Caco-2 (cell line): ENCODE measurements at regions not wholly inside any gene's neighbourhood (a gene's known extent, or its start where the extent isn't known, plus 50 kb on each side); places are given as distances from the start of the nearest gene placed in this dataset.
A peak's percentile ranks its signal among the peaks of the same experiment; 100 is the strongest.

Experiments used
- BruUV-seq: library from RNA; stranded (reverse); fragments of 400-500 nt; replicated peaks from 2 replicates; lab custom pipeline; 2021; lab: Mats Ljungman, UMichigan
- CTCF ChIA-PET: fragments of 300-600 bp; sonication (Branson Sonifier 250); formaldehyde crosslinking; loops from one replicate; lab custom pipeline; 2022; ENCODE audit warnings: antibody characterized with exemption; lab: Charles Lee
- POLR2A ChIA-PET: fragments of 300-600 bp; sonication (Branson Sonifier 250); formaldehyde crosslinking; loops from one replicate; lab custom pipeline; 2022; ENCODE audit warnings: antibody characterized with exemption; lab: Charles Lee
- DNase-seq, 2 experiments: peaks; one replicate each; pipeline versions ENCODE4 v3.0.0 to v3.0.0-alpha.2; 2020 to 2022
- H3K27me3 ChIP-seq: replicated peaks from 2 replicates; pipeline ENCODE4 v1.6.0; 2011; ENCODE audit warnings: low read length; ENCODE audit not compliant: control insufficient read depth, insufficient read depth
- H3K36me3 ChIP-seq: 2 replicates; pipeline ENCODE4 v1.5.1; 2011; ENCODE audit warnings: low read length; ENCODE audit not compliant: control insufficient read depth, insufficient read depth
- H3K4me1 ChIP-seq: fragments of 250-450 bp; sonication (Bioruptor Pico); 2 replicates; pipeline ENCODE4 v1.5.1; 2020; ENCODE audit warnings: mild to moderate bottlenecking
- H3K4me3 ChIP-seq: 2 replicates; pipeline ENCODE4 v1.5.1; 2011; ENCODE audit warnings: low read depth, mild to moderate bottlenecking, control low read depth, low read length
- H3K9me3 ChIP-seq: fragments of 250-450 bp; sonication (Bioruptor Pico); 2 replicates; pipeline ENCODE4 v1.5.1; 2020; ENCODE audit warnings: mild to moderate bottlenecking, moderate library complexity
- H3K27ac Mint-ChIP-seq: one replicate; pipeline ENCODE4 v1.8.0; 2022; ENCODE audit warnings: mixed read lengths; ENCODE audit not compliant: unreplicated experiment
- H3K27me3 Mint-ChIP-seq: one replicate; pipeline ENCODE4 v1.8.0; 2022; ENCODE audit warnings: mixed read lengths; ENCODE audit not compliant: insufficient read depth, unreplicated experiment
- H3K36me3 Mint-ChIP-seq: one replicate; pipeline ENCODE4 v1.8.0; 2022; ENCODE audit warnings: mild to moderate bottlenecking, mixed read lengths; ENCODE audit not compliant: insufficient read depth, unreplicated experiment
- H3K4me1 Mint-ChIP-seq: one replicate; pipeline ENCODE4 v1.8.0; 2022; ENCODE audit warnings: low read depth, mixed read lengths; ENCODE audit not compliant: unreplicated experiment
- H3K4me3 Mint-ChIP-seq: one replicate; pipeline ENCODE4 v1.8.0; 2022; ENCODE audit warnings: mild to moderate bottlenecking, moderate library complexity, mixed read lengths; ENCODE audit not compliant: unreplicated experiment
- H3K9me3 Mint-ChIP-seq: one replicate; pipeline ENCODE4 v1.8.0; 2022; ENCODE audit warnings: mixed read lengths; ENCODE audit not compliant: unreplicated experiment
- CTCF ChIP-seq, 2 experiments: fragments of 200-600 bp in 1 of 2; IDR thresholded peaks; 1 replicate in 1 of 2; 2 replicates in 1 of 2; pipeline versions ENCODE4 v1.5.1 to v1.8.0; 2011 to 2022; ENCODE audit warnings: antibody characterized with exemption in 1 of 2, control low read depth in 1 of 2, inconsistent platforms in 1 of 2, low read depth in 1 of 2, low read length in 1 of 2, mild to moderate bottlenecking in 1 of 2, moderate library complexity in 1 of 2; ENCODE audit not compliant: insufficient read depth in 1 of 2, severe bottlenecking in 1 of 2, unreplicated experiment in 1 of 2
- intact Hi-C: fragments of 100-400 bp; cut with micrococcal nuclease; formaldehyde crosslinking; loops from one replicate; pipeline ENCODE4 v1.10.0; 2022; ENCODE audit not compliant: unreplicated experiment

- CTCF ChIA-PET: no interaction called here
- no peak for DNase-seq
- no peak overlapping the region for H3K27ac Mint-ChIP-seq
- no peaks in the 10 kb centered on the region for H3K4me1 Mint-ChIP-seq
- TF ChIP-seq CTCF (IDR thresholded peaks at IDR 0.05; ENCODE audit: insufficient read depth in 1 of 2, low read depth in 1 of 2, low read length in 1 of 2, severe bottlenecking in 1 of 2, unreplicated experiment in 1 of 2): no peak
- H3K9me3 Mint-ChIP-seq: peaks cover 12% of the 10 kb centered on the region
- Histone ChIP-seq H3K9me3 (no peaks in the 10 kb centered on the region), H3K4me3 (no peak overlapping the region), H3K36me3 (no peaks in the 10 kb centered on the region), H3K4me1 (0 out of 2 replicates have a peak, but pooled peaks cover 3% of the 10 kb centered on the region), H3K27me3 (no peaks in the 10 kb centered on the region)
- POLR2A ChIA-PET: no interaction called here
- intact Hi-C loops: loop anchor here (5.0 kb wide), 1 partner anchor 594 kb away; no protein-coding TSS in a partner anchor
- H3K4me3 Mint-ChIP-seq: no peak overlapping the region
- no TSS peak for BruUV-seq
- H3K36me3 Mint-ChIP-seq: no peaks in the 10 kb centered on the region
- peaks cover 6% of the 10 kb centered on the region for H3K27me3 Mint-ChIP-seq
These were observed 99.9 kb upstream of the IPO5 start for GRCh38 chr13:97853550-97853949.

DNA sequence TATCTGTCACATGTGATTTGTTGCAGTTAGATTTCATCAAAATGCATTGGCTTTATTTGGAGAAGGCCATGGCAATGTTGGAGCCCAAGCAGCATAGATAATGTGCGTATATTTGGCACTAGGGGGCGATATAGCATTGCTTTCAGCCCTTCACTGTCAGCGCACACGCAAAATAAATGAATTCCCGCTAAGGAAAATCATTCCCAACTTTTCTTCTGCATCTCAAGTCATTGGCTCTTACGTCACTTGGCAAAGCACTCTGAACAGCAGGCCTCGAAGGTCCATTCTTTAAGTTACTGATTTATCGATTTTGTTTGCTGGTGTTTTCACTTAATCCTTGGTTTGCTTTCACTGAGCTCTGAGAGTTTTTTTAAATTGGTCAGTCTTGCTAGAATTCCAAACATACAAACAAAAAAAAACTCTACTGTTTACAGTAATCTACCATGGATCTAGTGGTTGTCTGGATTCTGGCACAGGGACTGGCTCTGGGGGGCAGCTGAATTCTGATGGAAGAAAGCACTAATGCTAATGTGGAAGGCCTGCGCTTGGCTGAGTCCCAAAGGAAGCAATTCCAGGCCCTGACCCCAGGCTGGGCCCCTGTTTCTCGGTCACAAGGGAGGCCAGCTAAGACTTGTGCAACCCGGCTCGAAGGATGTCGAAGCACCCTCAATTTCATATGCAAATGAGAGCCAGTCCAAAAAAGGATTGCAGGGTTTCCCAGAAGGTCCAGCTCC is 97.7 kb upstream of the IPO5 start:
- TF ChIP-seq CTCF (IDR thresholded peaks at IDR 0.05; ENCODE audit: insufficient read depth in 1 of 2, low read depth in 1 of 2, low read length in 1 of 2, severe bottlenecking in 1 of 2, unreplicated experiment in 1 of 2): peak; percentile 81 to 88
- Histone ChIP-seq H3K4me3 (no peak overlapping the region), H3K27me3 (no peaks in the 10 kb centered on the region), H3K36me3 (no peaks in the 10 kb centered on the region), H3K4me1 (0 out of 2 replicates have a peak, but pooled peaks cover 3% of the 10 kb centered on the region), H3K9me3 (no peaks in the 10 kb centered on the region)
- H3K36me3 Mint-ChIP-seq: no peaks in the 10 kb centered on the region
- H3K9me3 Mint-ChIP-seq: peaks cover 12% of the 10 kb centered on the region
- DNase-seq: peak; percentile 50 to 66
- H3K4me3 Mint-ChIP-seq: no peak overlapping the region
- no peak overlapping the region for H3K27ac Mint-ChIP-seq
- intact Hi-C loops: loop anchor here (1.0 to 5.0 kb wide), 7 partner anchors 56 to 987 kb away; partner anchors contain the start of gene FARP1
- peaks cover 3% of the 10 kb centered on the region for H3K27me3 Mint-ChIP-seq
- H3K4me1 Mint-ChIP-seq: no peaks in the 10 kb centered on the region
- BruUV-seq: no TSS peak
- ChIA-PET POLR2A (no interaction called here), CTCF (interaction anchor here (0.6 to 1.1 kb wide), 3 partner anchors 16 to 92 kb away, joined by 3 to 6 read pairs (median 5); no protein-coding TSS in a partner anchor)

- no peak overlapping the region for H3K4me3 Mint-ChIP-seq
- ChIA-PET CTCF (interaction anchor here (0.6 to 1.1 kb wide), 3 partner anchors 16 to 92 kb away, joined by 3 to 6 read pairs (median 5); no protein-coding TSS in a partner anchor), POLR2A (no interaction called here)
- peaks cover 12% of the 10 kb centered on the region for H3K9me3 Mint-ChIP-seq
- H3K27me3 Mint-ChIP-seq: peaks cover 5% of the 10 kb centered on the region
- no TSS peak for BruUV-seq
- no peak for DNase-seq
- no peak overlapping the region for H3K27ac Mint-ChIP-seq
- H3K4me1 Mint-ChIP-seq: no peaks in the 10 kb centered on the region
- Histone ChIP-seq H3K27me3 (no peaks in the 10 kb centered on the region), H3K36me3 (no peaks in the 10 kb centered on the region), H3K9me3 (no peaks in the 10 kb centered on the region), H3K4me1 (0 out of 2 replicates have a peak, but pooled peaks cover 3% of the 10 kb centered on the region), H3K4me3 (no peak overlapping the region)
- no peak for TF ChIP-seq CTCF (IDR thresholded peaks at IDR 0.05; ENCODE audit: insufficient read depth in 1 of 2, low read depth in 1 of 2, low read length in 1 of 2, severe bottlenecking in 1 of 2, unreplicated experiment in 1 of 2)
- intact Hi-C loops: loop anchor here (5.0 kb wide), 2 partner anchors 161 to 986 kb away; no protein-coding TSS in a partner anchor
- H3K36me3 Mint-ChIP-seq: no peaks in the 10 kb centered on the region
These were observed 97.2 kb upstream of the IPO5 start for GRCh38 chr13:97856304-97856675.
